HG02588 (cell line): ENCODE measurements at regions not wholly inside any gene's neighbourhood (a gene's known extent, or its start where the extent isn't known, plus 50 kb on each side); places are given as distances from the start of the nearest gene placed in this dataset.
"Not testable (repeated sequence)": the region's sequence is repeated elsewhere in the genome, so short reads cannot be mapped to it uniquely, and the experiment has no call there.

Source experiments
- ATAC-seq: cut with Tn5 transposase; IDR thresholded peaks from one replicate; pipeline ENCODE4 v1.9.1; 2021; ENCODE audit warnings: mild to moderate bottlenecking, moderate library complexity; ENCODE audit not compliant: unreplicated experiment

DNA sequence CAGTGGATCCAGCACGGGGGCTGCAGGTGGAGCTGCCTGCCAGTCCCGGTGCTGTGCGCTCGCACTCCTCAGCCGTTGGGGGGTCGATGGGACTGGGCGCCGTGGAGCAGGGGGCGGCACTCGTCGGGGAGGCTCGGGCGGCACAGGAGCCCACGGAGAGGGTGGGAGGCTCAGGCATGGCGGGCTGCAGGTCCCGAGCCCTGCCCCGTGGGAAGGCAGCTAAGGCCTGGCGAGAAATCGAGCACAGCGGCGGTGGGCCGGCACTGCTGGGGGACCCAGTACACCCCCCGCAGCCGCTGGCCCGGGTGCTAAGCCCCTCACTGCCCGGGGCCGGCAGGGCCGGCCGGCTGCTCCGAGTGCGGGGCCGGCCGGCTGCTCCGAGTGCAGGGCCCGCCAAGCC, 52.3 kb upstream of the MARK1 start:
- ATAC-seq = not testable (repeated sequence)

GRCh38 chr1:220475141-220475540, 52.8 kb upstream of the MARK1 start:
- not testable (repeated sequence) for ATAC-seq

DNA sequence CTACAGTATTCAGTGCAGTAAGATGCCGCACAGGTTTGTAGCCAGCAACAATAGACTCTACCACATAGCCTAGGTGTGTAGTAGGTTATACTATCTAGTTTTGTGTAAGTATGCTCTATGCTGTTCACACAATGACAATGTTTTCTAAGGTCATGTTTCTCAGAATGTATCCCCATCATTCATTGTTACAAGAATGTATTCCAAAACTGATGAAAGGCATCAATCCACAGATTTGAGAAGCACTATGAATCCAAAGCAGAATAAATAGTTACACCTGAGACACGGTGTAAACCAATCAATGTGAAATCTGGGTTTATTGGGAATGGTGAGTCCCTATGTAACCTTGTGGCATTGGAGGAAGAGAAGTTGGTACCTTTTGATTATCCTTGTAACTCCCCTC, 54.5 kb upstream of the MARK1 start:
- ATAC-seq = no peak

DNA sequence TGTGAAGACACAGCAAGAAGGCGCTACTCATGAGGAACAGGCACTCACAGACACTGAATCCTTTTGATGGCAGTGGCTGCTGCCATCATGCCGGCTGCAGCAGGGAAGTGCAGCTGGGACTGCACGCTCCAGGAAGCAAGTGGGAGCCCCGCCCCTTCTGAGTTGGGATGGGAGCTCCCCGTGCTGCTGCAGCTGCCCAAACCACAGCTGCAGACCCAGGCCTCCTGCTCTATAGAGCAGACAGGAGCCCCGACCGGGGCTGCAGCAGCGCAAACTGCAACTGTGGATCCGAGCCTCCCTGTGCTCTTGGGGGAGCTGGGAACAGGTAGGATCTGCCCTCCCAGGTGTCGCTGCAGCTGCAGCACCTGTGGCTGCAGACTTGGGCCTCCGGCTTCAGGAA, 65.2 kb upstream of the MARK1 start:
- no peak for ATAC-seq

- no peak for ATAC-seq
Measured at GRCh38 chr1:220458936-220459335, 69.0 kb upstream of the MARK1 start.

DNA sequence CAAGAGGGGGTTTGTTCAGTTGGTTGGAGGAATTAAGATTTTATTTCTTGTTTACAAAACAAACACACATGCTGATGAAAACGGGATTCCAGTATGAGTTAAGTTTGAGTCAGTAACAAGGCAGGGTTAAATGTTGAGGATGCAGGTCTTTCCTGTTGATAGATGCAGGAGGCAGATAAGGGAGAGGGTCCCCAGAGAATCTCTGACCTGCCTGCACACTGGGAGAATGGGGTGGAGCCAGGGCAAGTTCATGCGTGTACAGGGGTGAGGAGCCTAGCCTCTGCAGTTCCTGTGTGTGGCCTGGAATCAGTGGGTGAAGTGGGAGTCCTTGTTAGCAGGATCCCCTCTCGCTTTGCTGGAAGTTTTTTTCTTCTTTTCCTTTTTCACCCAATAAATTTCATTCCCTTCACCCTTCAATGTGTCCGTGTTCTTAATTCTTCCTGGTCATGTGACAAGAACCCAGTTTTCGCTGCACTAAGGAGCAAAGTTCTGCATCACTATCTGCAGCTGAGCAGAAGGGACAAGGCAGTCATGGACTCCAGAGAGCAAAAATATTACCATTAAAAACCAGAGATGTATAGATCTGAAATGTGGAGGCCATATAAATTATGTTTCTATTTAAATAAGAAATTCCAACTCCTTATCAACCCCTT, 69.9 kb upstream of the MARK1 start:
- ATAC-seq = no peak

DNA sequence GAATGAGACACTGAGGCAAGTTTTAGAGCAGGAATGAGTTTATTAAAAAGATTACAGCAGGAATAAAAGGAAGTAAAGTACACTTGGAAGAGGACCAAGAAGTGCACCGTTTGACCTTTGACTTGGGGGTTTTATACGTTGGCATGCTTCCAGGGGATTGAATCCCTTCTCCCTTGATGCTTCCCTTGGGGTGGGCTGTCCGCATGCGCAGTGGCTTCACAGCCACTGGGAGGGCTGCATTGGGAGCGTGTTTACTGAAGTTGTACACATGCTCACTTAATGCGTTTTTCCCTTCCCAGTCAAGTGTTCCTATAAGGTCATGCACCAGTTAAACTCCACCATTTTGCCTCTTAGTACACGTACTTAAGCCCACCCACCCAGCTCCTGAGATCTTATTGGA, 72.4 kb upstream of the MARK1 start:
- ATAC-seq = no peak

DNA sequence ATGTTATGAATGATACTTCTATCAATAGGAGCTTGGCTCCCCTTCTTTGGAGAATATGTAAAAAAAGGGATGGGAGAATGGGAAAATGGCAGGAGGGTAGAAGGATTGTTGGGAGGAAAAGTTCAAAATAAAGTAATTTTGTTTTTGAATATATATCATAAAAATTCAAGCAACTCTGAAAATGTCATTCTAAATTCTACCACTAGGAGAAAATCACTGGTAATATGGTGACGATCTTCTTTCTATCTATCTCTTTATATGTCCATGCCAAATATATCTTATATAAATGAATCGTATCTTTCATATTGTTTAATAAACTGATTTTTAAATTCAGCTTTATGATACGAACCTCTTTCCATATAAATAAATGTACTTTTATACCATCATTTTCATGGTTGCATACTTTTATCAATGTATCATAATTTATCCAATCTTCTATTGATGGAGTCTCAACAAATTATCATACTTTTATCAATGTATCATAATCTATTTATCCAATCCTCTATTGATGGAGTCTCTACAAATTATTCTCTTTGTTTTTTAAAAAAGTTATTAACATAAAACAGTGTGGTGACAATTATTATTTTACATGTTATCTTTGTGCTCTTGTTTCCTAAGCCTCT, 73.7 kb upstream of the MARK1 start:
- ATAC-seq = no peak

DNA sequence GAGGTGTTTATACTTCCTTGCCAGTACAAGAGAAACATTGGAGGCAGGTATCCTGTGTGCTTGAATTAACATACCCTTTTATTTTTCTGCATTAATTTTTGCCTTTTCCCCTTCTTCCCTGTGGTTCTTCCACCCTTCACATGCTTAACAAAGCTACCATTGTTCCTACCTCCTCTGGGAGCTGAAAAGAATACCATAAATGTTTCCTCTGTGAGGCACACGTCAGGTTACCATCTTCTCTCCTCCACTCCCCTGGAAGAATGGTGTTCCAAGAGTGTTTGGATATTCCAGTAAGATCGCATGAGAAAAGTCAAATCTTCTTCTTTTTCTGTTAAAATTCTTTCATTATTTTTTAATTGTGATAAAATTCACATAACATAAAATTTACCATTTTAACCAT, 74.6 kb upstream of the MARK1 start:
- ATAC-seq = no peak

GRCh38 chr1:220451532-220451931, 76.4 kb upstream of the MARK1 start:
- ATAC-seq = no peak

DNA sequence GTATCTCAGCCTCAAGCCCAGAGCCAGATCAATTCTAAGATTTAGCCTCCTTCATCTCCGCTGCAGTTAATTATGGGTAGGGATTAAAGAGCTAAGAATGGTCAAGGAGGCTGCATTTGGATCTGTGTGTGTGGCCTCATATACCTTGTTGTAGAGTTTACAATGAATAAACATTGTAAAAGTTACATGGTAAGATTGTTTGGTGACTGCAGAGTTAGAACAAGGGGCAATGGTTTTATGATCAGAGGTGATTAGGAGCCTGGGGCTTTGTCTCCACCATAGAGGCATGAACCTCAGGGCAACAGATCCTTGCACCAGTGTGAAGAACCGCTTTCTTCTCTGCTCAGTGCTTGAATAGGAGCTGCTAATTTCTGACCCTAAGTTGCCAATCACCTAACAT, 77.0 kb upstream of the MARK1 start:
- no peak for ATAC-seq

GRCh38 chr1:220448217-220448616, 79.7 kb upstream of the MARK1 start:
- ATAC-seq = no peak

DNA sequence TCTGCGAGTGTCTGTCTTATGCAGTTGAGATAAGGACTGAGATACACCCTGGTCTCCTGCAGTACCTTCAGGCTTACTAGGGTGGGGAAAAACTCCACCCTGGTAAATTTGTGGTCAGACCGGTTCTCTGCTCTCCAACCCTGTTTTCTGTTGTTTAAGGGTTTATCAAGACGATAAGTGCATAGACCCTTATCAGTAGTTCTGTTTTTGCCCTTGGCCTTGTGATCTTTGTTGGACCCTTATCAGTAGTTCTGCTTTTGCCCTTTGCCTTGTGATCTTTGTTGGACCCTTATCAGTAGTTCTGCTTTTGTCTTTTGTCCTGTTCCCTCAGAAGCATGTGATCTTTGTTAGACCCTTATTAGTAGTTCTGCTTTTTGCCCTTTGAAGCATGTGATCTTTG, 83.3 kb upstream of the MARK1 start:
- ATAC-seq = not testable (repeated sequence)

GRCh38 chr1:220441211-220441610, 86.7 kb upstream of the MARK1 start:
- no peak for ATAC-seq

DNA sequence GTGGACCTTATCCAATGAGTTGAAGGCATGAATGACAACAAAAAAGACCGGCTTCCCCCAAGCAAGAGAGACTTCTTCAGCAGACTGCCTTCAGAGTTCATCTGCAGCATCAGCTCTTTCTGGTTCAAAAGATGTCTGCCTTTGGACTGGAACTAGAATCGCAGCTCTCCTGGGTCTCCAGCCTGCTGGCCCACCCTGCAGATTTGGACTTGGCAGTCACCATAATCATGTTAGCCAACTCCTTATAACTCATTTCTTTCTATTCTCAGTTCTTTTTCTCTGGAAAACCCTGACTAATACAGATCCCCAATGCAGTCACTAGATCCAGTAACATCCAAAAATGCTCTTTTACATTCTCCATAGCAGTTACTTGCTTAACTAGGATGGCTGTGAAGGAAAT, 89.2 kb upstream of the MARK1 start:
- no peak for ATAC-seq

DNA sequence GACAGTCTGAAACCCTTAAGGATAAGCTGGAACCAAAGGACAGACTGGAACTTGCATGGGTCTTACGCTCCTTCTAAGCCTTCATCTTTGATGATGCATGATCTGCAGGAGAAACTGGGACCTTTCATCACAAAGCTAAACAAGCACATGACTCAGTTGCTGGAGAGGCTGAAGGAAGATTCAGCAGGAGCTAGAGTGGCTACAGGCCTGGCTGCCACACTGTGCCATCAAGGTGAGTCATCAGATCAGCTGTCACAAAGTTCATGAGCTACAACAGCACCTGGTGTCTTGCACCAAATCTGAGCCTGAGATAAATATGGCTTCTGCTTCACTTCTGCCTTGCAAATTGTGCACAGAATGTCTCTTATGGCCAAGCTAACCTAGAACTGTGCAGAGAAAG, 95.5 kb upstream of the MARK1 start:
- no peak for ATAC-seq

DNA sequence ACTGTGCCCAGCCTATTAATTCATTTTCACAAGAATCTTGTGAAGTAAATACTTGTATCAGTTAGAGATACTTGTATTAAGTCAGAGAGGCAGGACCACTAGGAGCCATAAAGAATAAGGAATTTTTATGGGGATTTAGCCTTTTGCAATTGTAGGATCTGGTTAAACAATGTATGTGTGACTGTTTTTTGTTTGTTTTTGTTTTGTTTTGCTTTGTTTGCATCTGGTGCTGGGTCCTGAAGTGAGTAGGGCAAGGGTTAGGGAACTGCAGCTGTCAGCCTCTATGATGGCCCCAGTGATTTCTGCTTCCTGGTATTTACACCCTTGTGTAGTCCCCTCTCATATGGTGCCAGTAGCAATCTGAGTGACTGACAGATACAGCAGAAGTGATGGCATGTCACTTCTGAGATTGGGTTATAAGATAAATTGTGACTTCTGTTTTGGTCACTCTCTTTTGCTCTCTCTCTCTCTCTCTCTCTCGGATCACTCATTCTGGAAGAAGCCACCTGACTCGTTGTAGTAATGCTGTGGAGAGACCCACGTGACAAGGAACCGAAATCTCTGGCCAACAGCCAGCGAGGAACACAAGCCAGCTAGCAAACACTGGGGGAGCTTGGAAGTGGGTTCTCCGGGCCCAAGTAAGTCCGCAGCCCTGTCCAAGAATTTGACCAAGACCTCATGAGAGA, 96.2 kb upstream of the MARK1 start:
- ATAC-seq = no peak

- no peak for ATAC-seq
Measured at GRCh38 chr1:220430586-220430985, 97.3 kb upstream of the MARK1 start.

DNA sequence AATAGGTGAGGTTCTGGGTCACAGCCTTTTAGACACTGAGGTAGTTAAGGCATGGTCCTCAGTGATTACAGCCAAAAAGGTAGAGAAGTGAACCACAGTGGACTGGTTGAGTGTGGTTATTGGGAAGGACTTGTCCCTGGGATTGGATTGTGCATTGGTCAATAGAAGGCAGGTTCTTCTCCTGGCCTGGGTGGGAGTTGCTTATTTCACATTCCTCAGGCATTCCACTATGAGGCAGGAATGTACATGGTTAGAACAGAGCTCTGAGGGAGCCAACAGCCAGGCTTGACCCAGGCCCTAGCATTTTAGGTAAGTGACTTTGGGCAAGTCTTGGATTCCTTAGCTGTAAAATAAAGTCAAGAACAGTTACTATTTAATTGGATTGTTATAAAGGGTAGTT, 97.9 kb upstream of the MARK1 start:
- no peak for ATAC-seq

DNA sequence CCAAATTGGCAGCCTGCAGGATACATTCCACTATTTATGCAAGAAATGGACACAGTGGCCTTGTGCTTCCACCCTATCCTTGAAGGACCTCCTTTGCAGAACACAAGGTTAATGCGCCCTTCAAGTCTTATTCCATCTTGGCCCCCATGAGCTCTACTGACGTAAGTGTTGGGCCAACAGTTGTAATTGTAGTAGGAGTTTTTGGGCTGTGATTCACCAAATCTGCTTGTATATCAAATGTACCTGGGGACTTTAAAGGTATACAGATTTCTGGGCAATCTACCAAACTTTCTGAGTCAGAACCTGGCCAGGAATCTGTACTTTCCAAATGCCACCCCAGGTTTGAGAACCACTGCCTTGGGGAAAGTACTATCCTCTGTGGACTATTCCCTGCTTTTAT, 100.9 kb upstream of the MARK1 start:
- ATAC-seq = no peak

- ATAC-seq = no peak
Measured at GRCh38 chr1:220425852-220426251, 102.1 kb upstream of the MARK1 start.

- no peak for ATAC-seq
Measured at GRCh38 chr1:220421508-220421907, 106.4 kb upstream of the MARK1 start.
